ENCODE measurements at regions not wholly inside any gene's neighbourhood (a gene's known extent, or its start where the extent isn't known, plus 50 kb on each side); places are given as distances from the start of the nearest gene placed in this dataset.

DNA sequence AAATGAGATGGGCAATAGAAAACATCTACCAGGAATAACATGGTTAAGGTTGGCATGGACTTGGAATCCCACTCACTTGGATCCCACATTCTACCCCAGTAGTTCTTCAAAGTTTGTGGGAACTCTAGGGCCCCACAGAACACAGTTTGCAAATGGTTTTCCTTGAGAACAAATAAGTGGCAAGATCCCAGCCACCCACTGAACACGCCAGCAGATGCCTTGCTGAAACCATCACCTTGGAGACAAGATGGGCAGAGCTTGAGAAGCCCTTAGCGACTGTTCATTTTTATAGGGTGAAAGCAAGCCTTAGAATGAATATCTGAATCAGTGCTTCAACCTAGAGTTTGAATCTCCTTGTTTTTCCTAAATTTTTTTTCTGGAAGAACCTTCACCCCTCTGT lies 349.1 kb downstream of the RPS24 start:
- Histone ChIP-seq H3K4me1 (peaks cover under 1% of the 10 kb centered on the region), H3K27me3 (ENCODE audit: low read depth) (no peaks in the 10 kb centered on the region), H3K27ac (replicated peaks) (no peak overlapping the region), H3K4me3 (no peak overlapping the region), H3K9me3 (replicated peaks) (peaks cover 6% of the 10 kb centered on the region), H3K36me3 (no peaks in the 10 kb centered on the region)
- intact Hi-C loops (cut with micrococcal nuclease), result no loop called here
- no peak for DNase-seq
- TF ChIP-seq, protein P1, sequence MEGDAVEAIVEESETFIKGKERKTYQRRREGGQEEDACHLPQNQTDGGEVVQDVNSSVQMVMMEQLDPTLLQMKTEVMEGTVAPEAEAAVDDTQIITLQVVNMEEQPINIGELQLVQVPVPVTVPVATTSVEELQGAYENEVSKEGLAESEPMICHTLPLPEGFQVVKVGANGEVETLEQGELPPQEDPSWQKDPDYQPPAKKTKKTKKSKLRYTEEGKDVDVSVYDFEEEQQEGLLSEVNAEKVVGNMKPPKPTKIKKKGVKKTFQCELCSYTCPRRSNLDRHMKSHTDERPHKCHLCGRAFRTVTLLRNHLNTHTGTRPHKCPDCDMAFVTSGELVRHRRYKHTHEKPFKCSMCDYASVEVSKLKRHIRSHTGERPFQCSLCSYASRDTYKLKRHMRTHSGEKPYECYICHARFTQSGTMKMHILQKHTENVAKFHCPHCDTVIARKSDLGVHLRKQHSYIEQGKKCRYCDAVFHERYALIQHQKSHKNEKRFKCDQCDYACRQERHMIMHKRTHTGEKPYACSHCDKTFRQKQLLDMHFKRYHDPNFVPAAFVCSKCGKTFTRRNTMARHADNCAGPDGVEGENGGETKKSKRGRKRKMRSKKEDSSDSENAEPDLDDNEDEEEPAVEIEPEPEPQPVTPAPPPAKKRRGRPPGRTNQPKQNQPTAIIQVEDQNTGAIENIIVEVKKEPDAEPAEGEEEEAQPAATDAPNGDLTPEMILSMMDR (IDR thresholded peaks at IDR 0.05; ENCODE audit: borderline replicate concordance), result no peak

DNA sequence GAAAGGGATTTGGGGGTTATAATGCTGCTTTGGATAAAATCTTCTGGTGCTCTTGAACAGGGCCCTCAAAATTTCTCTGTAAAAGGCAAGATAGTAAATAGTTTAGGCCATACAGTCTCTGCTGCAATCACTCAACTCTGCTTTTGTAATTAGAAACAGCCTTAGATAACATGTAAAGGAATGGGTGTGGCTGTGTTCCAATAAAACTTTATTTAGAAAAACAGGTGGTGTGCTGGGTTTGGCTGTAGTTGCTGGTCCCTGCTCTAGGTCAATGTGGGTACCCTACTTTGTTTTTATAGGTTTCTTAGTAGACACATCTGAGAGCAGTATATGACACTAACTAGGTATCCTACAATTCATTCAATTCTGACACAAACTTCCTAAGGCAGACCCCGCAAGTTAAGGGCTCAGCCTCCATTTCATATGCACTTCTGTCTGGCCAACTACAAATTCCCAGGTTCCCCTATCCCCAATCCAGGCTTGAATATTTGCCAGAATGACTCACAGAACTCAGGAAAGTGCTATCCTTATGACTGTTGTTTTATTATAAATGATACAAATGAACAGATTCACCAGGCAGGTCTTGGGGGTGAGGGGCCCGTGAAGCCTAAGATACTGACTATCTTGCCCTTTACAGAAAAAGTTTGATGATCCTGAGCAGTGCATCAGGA lies 349.9 kb downstream of the RPS24 start:
- H3K27me3 ChIP-seq (ENCODE audit: low read depth), result no peaks in the 10 kb centered on the region
- no peak overlapping the region for H3K4me3 ChIP-seq
- peaks cover 6% of the 10 kb centered on the region for H3K9me3 ChIP-seq (replicated peaks)
- TF ChIP-seq, protein P1 (IDR thresholded peaks at IDR 0.05; ENCODE audit: borderline replicate concordance), result no peak
- intact Hi-C loops (cut with micrococcal nuclease), result no loop called here
- no peaks in the 10 kb centered on the region for H3K36me3 ChIP-seq
- H3K4me1 ChIP-seq, result no peaks in the 10 kb centered on the region
- no peak for DNase-seq
- no peak overlapping the region for H3K27ac ChIP-seq (replicated peaks)

DNA sequence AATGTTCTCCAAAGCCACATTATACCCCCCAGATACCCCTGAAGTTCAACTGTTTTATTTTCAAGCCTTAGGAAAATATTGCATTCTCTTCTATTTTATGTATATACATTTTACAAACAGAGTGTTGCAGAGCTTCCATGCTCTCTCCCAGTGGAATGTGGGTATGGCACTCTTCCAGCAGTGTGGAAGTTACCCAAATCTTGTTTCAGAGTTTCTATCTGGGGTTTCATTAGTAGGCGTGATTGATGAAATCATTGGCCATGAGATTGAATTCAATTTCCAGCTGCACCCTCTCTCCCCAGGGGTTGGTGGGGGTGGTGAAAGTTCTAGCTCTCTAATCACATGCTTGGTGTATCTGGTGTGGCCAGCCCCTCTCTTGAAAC lies 350.4 kb downstream of the RPS24 start:
- Histone ChIP-seq H3K4me3 (no peak overlapping the region), H3K9me3 (replicated peaks) (peaks cover 5% of the 10 kb centered on the region), H3K36me3 (no peaks in the 10 kb centered on the region), H3K4me1 (no peaks in the 10 kb centered on the region), H3K27ac (replicated peaks) (no peak overlapping the region), H3K27me3 (ENCODE audit: low read depth) (no peaks in the 10 kb centered on the region)
- TF ChIP-seq, protein P1 (IDR thresholded peaks at IDR 0.05; ENCODE audit: borderline replicate concordance), result no peak
- DNase-seq, result no peak
- intact Hi-C loops (cut with micrococcal nuclease), result no loop called here

DNA sequence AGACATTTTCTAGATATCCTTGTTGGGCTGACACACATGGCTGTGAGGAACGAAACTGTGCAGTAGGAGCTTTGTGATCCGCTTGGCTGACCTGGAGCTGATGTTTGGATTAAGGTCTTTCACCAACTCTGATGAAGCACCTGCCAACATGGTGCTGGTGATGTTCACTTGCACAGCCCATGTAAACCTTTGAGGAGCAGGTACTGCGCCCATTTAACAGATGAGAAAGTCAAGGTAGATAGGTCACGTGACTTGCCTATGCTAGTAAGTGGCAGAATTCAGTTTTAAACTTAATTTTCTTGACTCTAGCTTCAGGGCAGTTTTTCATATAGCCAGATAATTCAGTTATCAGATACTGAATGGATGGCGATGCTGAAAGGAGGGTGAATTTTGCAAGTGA lies 351.9 kb downstream of the RPS24 start:
- peaks cover 5% of the 10 kb centered on the region for H3K4me1 ChIP-seq
- no peaks in the 10 kb centered on the region for H3K27me3 ChIP-seq (ENCODE audit: low read depth)
- no peaks in the 10 kb centered on the region for H3K9me3 ChIP-seq (replicated peaks)
- intact Hi-C loops (cut with micrococcal nuclease), result no loop called here
- TF ChIP-seq, protein P1 (IDR thresholded peaks at IDR 0.05; ENCODE audit: borderline replicate concordance), result no peak
- no peaks in the 10 kb centered on the region for H3K36me3 ChIP-seq
- no peak for DNase-seq
- H3K4me3 ChIP-seq, result no peak overlapping the region
- no peak overlapping the region for H3K27ac ChIP-seq (replicated peaks)

DNA sequence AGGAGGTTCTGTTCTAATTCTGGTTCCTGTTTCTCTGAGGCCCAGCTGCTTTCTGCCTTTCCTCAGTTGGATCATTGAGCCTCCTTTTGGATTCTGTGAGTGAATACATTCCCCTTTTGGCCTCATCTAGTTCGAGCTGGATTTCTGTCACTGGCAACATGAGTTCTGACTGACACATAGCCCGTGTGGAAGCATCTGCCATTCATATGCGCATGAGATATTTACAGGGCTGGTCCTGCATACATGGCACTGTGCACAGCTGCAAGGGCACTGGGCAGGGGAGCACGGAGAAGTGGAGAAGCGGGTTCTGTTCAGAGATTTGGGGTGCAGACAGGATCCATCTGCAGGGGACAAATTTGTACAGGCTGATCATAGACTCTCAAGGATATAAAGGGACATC lies 352.8 kb downstream of the RPS24 start:
- Histone ChIP-seq H3K4me3 (no peak overlapping the region), H3K4me1 (peaks cover 5% of the 10 kb centered on the region), H3K27me3 (ENCODE audit: low read depth) (no peaks in the 10 kb centered on the region), H3K36me3 (no peaks in the 10 kb centered on the region), H3K9me3 (replicated peaks) (no peaks in the 10 kb centered on the region), H3K27ac (replicated peaks) (no peak overlapping the region)
- intact Hi-C loops (cut with micrococcal nuclease), result no loop called here
- DNase-seq, result no peak
- TF ChIP-seq, protein P1 (IDR thresholded peaks at IDR 0.05; ENCODE audit: borderline replicate concordance), result no peak
